Neuronal stem cell (in vitro differentiated cells): ENCODE measurements at regions not wholly inside any gene's neighbourhood (a gene's known extent, or its start where the extent isn't known, plus 50 kb on each side); places are given as distances from the start of the nearest gene placed in this dataset.

ENCODE experiments used
- DNase-seq: peaks from one replicate; pipeline ENCODE4 v3.0.0-alpha.2; 2013; ENCODE audit warnings: low spot score
- H2AFZ ChIP-seq: one replicate; pipeline ENCODE4 v1.6.1; 2013; ENCODE audit warnings: mild to moderate bottlenecking, low read length, inconsistent platforms
- H2AK5ac ChIP-seq: 2 replicates; pipeline ENCODE4 v1.6.1; 2013; ENCODE audit warnings: low read depth, mild to moderate bottlenecking, inconsistent platforms, low read length, moderate library complexity, mixed read lengths
- H2BK120ac ChIP-seq: 2 replicates; pipeline ENCODE4 v1.6.1; 2013; ENCODE audit warnings: low read depth, mild to moderate bottlenecking, inconsistent platforms, low read length, moderate library complexity, mixed read lengths
- H2BK12ac ChIP-seq: one replicate; pipeline ENCODE4 v1.6.1; 2013; ENCODE audit warnings: low read length, inconsistent platforms
- H2BK15ac ChIP-seq: 2 replicates; pipeline ENCODE4 v1.6.1; 2013; ENCODE audit warnings: mild to moderate bottlenecking, low read length, inconsistent platforms, mixed read lengths
- H2BK5ac ChIP-seq: one replicate; pipeline ENCODE4 v1.6.1; 2013; ENCODE audit warnings: inconsistent platforms, mild to moderate bottlenecking, low read length, moderate library complexity
- H3K14ac ChIP-seq: one replicate; pipeline ENCODE4 v1.6.1; 2013; ENCODE audit warnings: low read length, inconsistent platforms
- H3K18ac ChIP-seq: 2 replicates; pipeline ENCODE4 v1.6.1; 2013; ENCODE audit warnings: low read length, inconsistent platforms
- H3K23ac ChIP-seq: 2 replicates; pipeline ENCODE4 v1.6.1; 2013; ENCODE audit warnings: low read depth, mild to moderate bottlenecking, mixed read lengths, low read length, inconsistent platforms; ENCODE audit not compliant: poor library complexity
- H3K27ac ChIP-seq: replicated peaks from 3 replicates; pipeline ENCODE4 v1.5.1; 2013; ENCODE audit warnings: low read length, inconsistent platforms
- H3K27me3 ChIP-seq, 3 experiments: 2 replicates each; pipeline ENCODE4 v1.6.1; 2013; ENCODE audit warnings: low read length in 3 of 3, mild to moderate bottlenecking in 2 of 3, inconsistent platforms in 1 of 3, low read depth in 1 of 3, mixed read lengths in 1 of 3, moderate library complexity in 1 of 3; ENCODE audit not compliant: control insufficient read depth in 3 of 3, insufficient read depth in 3 of 3
- H3K36me3 ChIP-seq, 2 donors: replicated peaks in 1 of 2; 2 replicates each; pipeline ENCODE4 v1.6.1; 2013; ENCODE audit warnings: low read length in 2 of 2; ENCODE audit not compliant: control insufficient read depth in 2 of 2, insufficient read depth in 2 of 2
- H3K4ac ChIP-seq: 2 replicates; pipeline ENCODE4 v1.6.1; 2013; ENCODE audit warnings: inconsistent platforms, mild to moderate bottlenecking, low read length, moderate library complexity
- H3K4me1 ChIP-seq, 2 donors: 1 replicate in 1 of 2; 2 replicates in 1 of 2; pipeline ENCODE4 v1.6.1; 2013; ENCODE audit warnings: low read length in 2 of 2, low read depth in 1 of 2; ENCODE audit not compliant: control insufficient read depth in 2 of 2, insufficient read depth in 1 of 2
- H3K4me2 ChIP-seq: one replicate; pipeline ENCODE4 v1.6.1; 2013; ENCODE audit warnings: mild to moderate bottlenecking, low read length, inconsistent platforms; ENCODE audit not compliant: insufficient read depth, poor library complexity, severe bottlenecking
- H3K4me3 ChIP-seq, 2 donors: 2 replicates each; pipeline ENCODE4 v1.5.1; 2013; ENCODE audit warnings: low read length in 2 of 2, mild to moderate bottlenecking in 2 of 2, inconsistent platforms in 1 of 2, moderate library complexity in 1 of 2
- H3K79me1 ChIP-seq: one replicate; pipeline ENCODE4 v1.6.1; 2013; ENCODE audit warnings: low read depth, mild to moderate bottlenecking, inconsistent platforms, low read length, moderate library complexity
- H3K9ac ChIP-seq: one replicate; pipeline ENCODE4 v1.6.1; 2013; ENCODE audit warnings: mild to moderate bottlenecking, low read depth, low read length, inconsistent platforms; ENCODE audit not compliant: poor library complexity
- H3K9me3 ChIP-seq, 2 donors: replicated peaks in 1 of 2; 2 replicates each; pipeline versions ENCODE3 to v1.6.1; 2013; ENCODE audit warnings: low read length in 2 of 2, mild to moderate bottlenecking in 2 of 2, inconsistent platforms in 1 of 2, low read depth in 1 of 2, mixed read lengths in 1 of 2, moderate library complexity in 1 of 2; ENCODE audit not compliant: control insufficient read depth in 2 of 2, insufficient read depth in 1 of 2
- H4K8ac ChIP-seq: one replicate; pipeline ENCODE4 v1.6.1; 2013; ENCODE audit warnings: low read depth, mild to moderate bottlenecking, inconsistent platforms, low read length, moderate library complexity
- H4K91ac ChIP-seq: one replicate; pipeline ENCODE4 v1.6.1; 2013; ENCODE audit warnings: low read length, low read depth, mild to moderate bottlenecking, inconsistent platforms; ENCODE audit not compliant: poor library complexity
- WGBS, 2 donors: extraction: QIAGEN DNeasy Blood & Tissue Kit; methylation state at CpG; one replicate each; pipeline ENCODE4 v1.1.7; 2013; ENCODE audit warnings: missing lambda C conversion rate in 2 of 2, mixed read lengths in 1 of 2; ENCODE audit not compliant: insufficient read length in 2 of 2, insufficient replicate concordance in 1 of 2; ENCODE audit errors: extremely low coverage in 2 of 2; 5-methylcytosine and 5-hydroxymethylcytosine counted together

DNA sequence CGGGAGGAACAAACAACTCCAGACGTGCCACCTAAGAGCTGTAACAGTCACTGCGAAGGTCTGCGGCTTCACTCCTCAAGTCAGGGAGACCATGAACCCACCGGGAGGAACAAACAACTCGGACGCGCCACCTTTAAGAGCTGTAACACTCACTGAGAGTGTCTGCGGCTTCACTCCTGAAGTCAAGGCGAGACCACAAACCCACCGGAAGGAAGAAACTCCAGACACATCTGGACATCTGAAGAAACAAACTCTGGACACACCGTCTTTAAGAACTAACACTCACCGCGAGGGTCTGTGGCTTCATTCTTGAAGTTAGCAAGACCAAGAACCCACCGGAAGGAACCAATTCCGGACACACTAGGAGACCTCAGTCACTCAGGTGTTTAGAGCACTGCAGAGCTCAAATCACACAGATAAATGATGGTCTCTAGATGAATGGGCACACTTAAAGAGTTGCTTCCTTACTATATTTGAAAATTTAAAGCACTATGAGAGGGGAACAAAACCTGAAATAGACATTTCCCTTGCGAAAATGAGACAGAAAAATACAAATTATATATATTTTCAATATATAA lies 587.7 kb upstream of the ADGRL4 start:
- no peak overlapping the region for H2BK12ac ChIP-seq
- no peak overlapping the region for H2BK15ac ChIP-seq
- H2BK5ac ChIP-seq, result no peak overlapping the region
- H2AK5ac ChIP-seq, result no peak overlapping the region
- H3K9me3 ChIP-seq, result no peaks in the 10 kb centered on the region
- no peak overlapping the region for H2AFZ ChIP-seq
- H3K4me1 ChIP-seq, result no peaks in the 10 kb centered on the region
- DNase-seq, result no peak
- no peak overlapping the region for H2BK120ac ChIP-seq
- H3K79me1 ChIP-seq, result no peaks in the 10 kb centered on the region
- H3K27ac ChIP-seq, result no peak overlapping the region
- H3K23ac ChIP-seq, result no peak overlapping the region
- H3K18ac ChIP-seq, result no peak overlapping the region
- no peaks in the 10 kb centered on the region for H3K27me3 ChIP-seq
- no peak overlapping the region for H3K4me2 ChIP-seq
- no peak overlapping the region for H3K4ac ChIP-seq
- no peak overlapping the region for H3K14ac ChIP-seq
- no peak overlapping the region for H4K8ac ChIP-seq
- H4K91ac ChIP-seq, result no peak overlapping the region
- H3K36me3 ChIP-seq, result no peaks in the 10 kb centered on the region
- H3K4me3 ChIP-seq, result no peak overlapping the region
- no peak overlapping the region for H3K9ac ChIP-seq
- WGBS, 2 donors, result no CpG with 5 or more reads among the region's 17 CpGs

DNA sequence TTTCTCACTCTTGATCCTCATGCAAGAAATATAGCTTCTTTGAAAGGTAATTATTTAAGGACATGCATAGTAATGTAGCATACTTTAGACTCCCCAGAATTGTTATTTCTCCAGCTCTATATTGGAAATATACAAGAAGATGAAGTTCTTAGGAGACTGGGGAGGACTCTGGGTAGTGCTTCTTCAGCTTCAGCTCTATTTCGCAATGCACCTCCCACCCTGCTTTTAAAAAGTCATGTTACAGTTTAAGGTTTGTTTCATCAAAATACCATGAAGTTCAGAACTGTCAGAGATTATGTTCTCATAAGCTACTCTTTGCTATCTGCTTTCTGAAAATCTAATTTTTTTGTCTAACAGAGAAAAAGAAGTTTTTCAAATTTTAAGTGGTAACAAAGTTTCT lies 586.2 kb upstream of the ADGRL4 start:
- no peak overlapping the region for H2AFZ ChIP-seq
- H3K4me1 ChIP-seq, result peaks cover 0 to 2% of the 10 kb centered on the region in 2 donors
- H3K79me1 ChIP-seq, result no peaks in the 10 kb centered on the region
- no peak for DNase-seq
- no CpG with 5 or more reads among the region's 1 CpG for WGBS, 2 donors
- no peak overlapping the region for H3K4me2 ChIP-seq
- no peak overlapping the region for H2BK120ac ChIP-seq
- H3K4ac ChIP-seq, result no peak overlapping the region
- H3K36me3 ChIP-seq, result no peaks in the 10 kb centered on the region
- no peak overlapping the region for H3K18ac ChIP-seq
- no peak overlapping the region for H4K8ac ChIP-seq
- no peak overlapping the region for H3K9ac ChIP-seq
- no peaks in the 10 kb centered on the region for H3K27me3 ChIP-seq
- H3K14ac ChIP-seq, result no peak overlapping the region
- H2BK12ac ChIP-seq, result no peak overlapping the region
- H4K91ac ChIP-seq, result no peak overlapping the region
- H2BK5ac ChIP-seq, result no peak overlapping the region
- H3K27ac ChIP-seq, result no peak overlapping the region
- no peak overlapping the region for H2AK5ac ChIP-seq
- no peak overlapping the region for H3K23ac ChIP-seq
- H2BK15ac ChIP-seq, result no peak overlapping the region
- H3K9me3 ChIP-seq, result no peaks in the 10 kb centered on the region
- no peak overlapping the region for H3K4me3 ChIP-seq

DNA sequence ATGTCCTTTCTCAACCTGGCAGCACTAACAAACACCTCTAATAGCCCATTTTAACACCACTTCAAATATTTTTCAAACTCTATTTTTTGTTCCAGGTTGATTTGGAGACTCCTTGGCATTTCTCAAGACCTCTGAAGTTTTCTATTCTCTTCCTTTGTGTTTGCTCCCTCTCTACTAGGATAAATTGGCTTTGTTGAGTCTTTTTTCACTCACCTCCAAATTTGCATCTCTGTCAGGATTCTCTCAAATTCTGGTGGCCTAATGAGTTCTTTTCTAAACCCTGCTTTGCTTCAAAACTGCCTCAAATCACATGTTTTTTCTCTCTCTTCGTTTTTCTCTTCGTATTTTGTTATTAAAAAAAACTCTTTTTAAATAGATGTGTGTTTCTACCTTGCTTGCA lies 582.2 kb upstream of the ADGRL4 start:
- no peak overlapping the region for H2BK120ac ChIP-seq
- no peak overlapping the region for H3K4me2 ChIP-seq
- H3K9ac ChIP-seq, result no peak overlapping the region
- no peak overlapping the region for H2BK12ac ChIP-seq
- H3K4me1 ChIP-seq, result peaks cover 0 to 2% of the 10 kb centered on the region in 2 donors
- H3K4me3 ChIP-seq, result no peak overlapping the region
- no peak for DNase-seq
- no peak overlapping the region for H4K91ac ChIP-seq
- no CpG with 5 or more reads among the region's 2 CpGs for WGBS, 2 donors
- H2AFZ ChIP-seq, result peak overlapping the region; percentile 11
- no peak overlapping the region for H4K8ac ChIP-seq
- no peak overlapping the region for H3K27ac ChIP-seq
- H2BK5ac ChIP-seq, result no peak overlapping the region
- H3K36me3 ChIP-seq, result no peaks in the 10 kb centered on the region
- H3K27me3 ChIP-seq, result no peaks in the 10 kb centered on the region
- H3K9me3 ChIP-seq, result peaks cover 0 to 2% of the 10 kb centered on the region in 2 donors
- no peak overlapping the region for H3K14ac ChIP-seq
- H3K79me1 ChIP-seq, result no peaks in the 10 kb centered on the region
- H3K18ac ChIP-seq, result no peak overlapping the region
- no peak overlapping the region for H3K4ac ChIP-seq
- H2AK5ac ChIP-seq, result no peak overlapping the region
- no peak overlapping the region for H3K23ac ChIP-seq
- H2BK15ac ChIP-seq, result no peak overlapping the region

DNA sequence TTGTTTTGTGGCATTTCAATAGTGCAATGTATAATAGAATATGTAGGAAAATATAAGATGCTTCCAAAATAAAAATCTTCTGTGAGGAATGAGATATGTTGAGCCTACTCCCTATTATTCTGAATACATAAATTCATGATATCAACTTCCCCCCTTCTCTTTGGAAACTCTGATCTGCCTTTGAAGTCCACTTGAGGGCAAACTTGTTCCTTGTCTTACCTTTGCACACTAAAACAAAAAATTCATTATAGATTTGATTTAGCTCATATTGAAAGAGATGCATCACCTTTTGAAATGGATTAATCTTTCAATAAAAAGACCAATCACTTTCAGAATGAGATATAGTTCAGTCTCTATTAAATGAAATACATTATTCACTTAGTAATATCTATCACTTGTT lies 580.7 kb upstream of the ADGRL4 start:
- Histone ChIP-seq H3K4me2 (no peak overlapping the region), H3K18ac (no peak overlapping the region), H3K4ac (no peak overlapping the region), H2BK15ac (no peak overlapping the region), H4K8ac (no peak overlapping the region), H3K27ac (no peak overlapping the region), H3K4me3 (no peak overlapping the region), H2AFZ (no peak overlapping the region), H3K79me1 (no peaks in the 10 kb centered on the region), H4K91ac (no peak overlapping the region), H3K36me3 (no peaks in the 10 kb centered on the region), H3K27me3 (no peaks in the 10 kb centered on the region), H2AK5ac (no peak overlapping the region), H2BK120ac (no peak overlapping the region), H2BK5ac (no peak overlapping the region), H3K4me1 (peaks cover 0 to 2% of the 10 kb centered on the region in 2 donors), H3K23ac (no peak overlapping the region), H3K9ac (no peak overlapping the region), H2BK12ac (no peak overlapping the region), H3K9me3 (peaks cover 0 to 2% of the 10 kb centered on the region in 2 donors), H3K14ac (no peak overlapping the region)
- DNase-seq, result no peak
